D721Med (cell line): ENCODE measurements at regions not wholly inside any gene's neighbourhood (a gene's known extent, or its start where the extent isn't known, plus 50 kb on each side); places are given as distances from the start of the nearest gene placed in this dataset.

Experiments
- DNase-seq: peaks from one replicate; pipeline ENCODE4 v3.0.0; 2011; ENCODE audit warnings: low spot score; ENCODE audit not compliant: insufficient read length
- FAIRE-seq: peaks from 2 replicates; lab custom pipeline; 2011; peaks lifted over from hg19 to GRCh38; lab: Jason Lieb, UNC
- TF ChIP-seq, protein P1 (sequence below): IDR thresholded peaks from 2 replicates; pipeline ENCODE4 v1.5.1; 2012; ENCODE audit warnings: mild to moderate bottlenecking, control low read depth; ENCODE audit not compliant: insufficient read depth; ENCODE audit errors: missing control alignments

DNA sequence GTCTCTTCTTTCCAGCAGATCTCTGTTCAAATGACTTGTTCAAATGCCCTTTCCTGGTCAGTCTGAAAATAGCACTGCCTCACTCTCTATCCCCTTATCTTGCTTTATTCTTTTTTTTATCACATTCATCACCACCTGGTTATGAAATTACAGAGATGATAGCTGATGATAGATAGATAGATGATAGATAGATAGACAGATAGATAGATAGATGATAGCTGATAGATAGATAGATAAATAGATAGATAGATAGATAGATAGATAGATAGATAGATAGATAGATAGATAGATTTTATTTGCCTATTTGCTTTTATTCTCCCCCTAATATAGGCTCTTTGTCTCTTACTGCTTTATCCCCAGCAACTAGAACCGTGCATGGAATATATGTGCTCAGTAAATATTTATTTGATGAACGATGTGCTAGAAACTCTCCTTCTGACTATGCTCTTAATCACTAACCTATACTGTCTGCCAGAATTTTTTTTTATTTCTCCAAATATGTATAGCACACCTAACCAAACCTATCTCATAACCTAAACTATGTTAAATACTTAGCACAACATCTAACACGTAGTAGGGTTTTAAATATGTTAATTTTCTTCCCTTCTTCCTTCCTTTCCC is 372.8 kb upstream of the DUSP10 start:
- DNase-seq = no peak
- TF ChIP-seq, protein P1, sequence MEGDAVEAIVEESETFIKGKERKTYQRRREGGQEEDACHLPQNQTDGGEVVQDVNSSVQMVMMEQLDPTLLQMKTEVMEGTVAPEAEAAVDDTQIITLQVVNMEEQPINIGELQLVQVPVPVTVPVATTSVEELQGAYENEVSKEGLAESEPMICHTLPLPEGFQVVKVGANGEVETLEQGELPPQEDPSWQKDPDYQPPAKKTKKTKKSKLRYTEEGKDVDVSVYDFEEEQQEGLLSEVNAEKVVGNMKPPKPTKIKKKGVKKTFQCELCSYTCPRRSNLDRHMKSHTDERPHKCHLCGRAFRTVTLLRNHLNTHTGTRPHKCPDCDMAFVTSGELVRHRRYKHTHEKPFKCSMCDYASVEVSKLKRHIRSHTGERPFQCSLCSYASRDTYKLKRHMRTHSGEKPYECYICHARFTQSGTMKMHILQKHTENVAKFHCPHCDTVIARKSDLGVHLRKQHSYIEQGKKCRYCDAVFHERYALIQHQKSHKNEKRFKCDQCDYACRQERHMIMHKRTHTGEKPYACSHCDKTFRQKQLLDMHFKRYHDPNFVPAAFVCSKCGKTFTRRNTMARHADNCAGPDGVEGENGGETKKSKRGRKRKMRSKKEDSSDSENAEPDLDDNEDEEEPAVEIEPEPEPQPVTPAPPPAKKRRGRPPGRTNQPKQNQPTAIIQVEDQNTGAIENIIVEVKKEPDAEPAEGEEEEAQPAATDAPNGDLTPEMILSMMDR = no peak
- FAIRE-seq = no peak

DNA sequence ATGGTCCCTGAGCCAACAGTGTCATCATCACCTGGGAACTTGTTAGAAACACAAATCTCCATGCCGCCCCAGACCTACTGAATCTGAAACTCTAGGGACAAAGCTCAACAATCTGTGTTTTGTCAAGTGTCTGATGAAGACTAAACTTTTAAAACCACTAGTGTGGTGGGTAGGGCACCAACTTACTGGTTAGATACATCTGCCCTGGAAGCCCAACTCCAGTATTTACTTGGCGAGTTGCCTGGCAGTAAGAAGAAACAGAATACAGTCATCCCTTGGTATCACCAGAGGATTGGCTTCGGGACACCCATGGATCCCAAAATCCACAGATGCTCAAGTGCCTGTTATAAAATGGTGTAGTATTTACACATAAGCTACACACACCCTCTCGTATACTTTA is 367.9 kb upstream of the DUSP10 start:
- TF ChIP-seq, protein P1 = no peak
- no peak for FAIRE-seq
- no peak for DNase-seq

DNA sequence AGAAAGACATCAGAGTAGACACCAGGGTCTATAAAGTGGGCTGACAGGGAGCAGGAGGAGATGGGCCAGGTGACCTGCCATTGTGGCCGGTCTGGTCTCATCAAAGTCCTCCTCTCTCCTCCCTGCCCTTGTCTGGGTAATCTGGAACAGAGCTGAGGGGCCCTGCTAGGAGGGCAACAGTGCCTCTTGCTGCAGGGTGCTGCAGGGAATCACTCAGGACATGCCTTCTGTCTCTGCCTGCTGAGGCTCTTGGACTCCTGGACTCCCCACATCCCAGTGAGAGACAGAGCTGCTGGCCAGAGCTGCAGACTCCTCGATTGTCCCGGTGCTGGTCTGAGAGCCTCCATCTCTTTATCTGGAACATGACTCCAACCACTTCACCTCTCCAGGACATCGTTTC is 366.1 kb upstream of the DUSP10 start:
- FAIRE-seq (no peak), DNase-seq (no peak)
- TF ChIP-seq, protein P1 = no peak

DNA sequence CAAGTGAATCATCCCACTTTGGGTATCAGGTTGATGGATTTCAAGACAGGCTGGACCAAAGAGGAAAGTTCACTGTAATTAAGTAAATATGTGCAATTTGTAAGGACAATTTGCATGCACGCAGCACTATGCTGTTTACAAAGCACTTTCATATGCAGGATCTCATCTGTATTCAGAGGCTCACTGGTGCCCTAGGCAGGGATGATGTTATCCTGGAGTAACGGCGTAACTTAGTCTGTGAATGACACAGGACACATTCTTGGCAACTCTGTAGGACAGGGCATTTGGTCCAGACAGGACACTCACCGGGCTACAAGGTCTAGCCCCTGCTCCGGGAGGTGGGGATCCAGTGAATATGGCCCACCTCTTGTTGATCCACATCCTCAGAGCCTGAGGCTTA is 365.4 kb upstream of the DUSP10 start:
- TF ChIP-seq, protein P1 = no peak
- no peak for FAIRE-seq
- DNase-seq = no peak

DNA sequence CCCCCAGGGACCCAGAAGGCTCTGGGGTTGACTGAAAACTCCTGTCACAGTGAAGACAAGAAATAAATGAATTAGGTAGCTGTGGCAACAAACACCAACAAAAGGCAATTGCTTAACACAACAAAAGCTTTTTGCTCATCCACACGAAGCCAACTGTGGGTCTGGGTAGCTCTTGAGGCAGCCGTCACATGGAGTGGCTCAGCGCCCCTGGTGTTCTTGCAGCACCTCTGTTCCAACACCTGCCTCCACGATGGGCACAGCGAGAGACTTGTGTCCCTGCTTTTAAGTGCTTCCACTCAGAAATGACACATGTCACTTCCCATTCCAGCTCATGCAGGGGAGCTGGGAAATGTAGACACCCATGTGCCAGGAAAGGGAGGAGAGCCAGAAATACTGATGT is 364.5 kb upstream of the DUSP10 start:
- TF ChIP-seq, protein P1 = no peak
- DNase-seq = no peak
- no peak for FAIRE-seq

DNA sequence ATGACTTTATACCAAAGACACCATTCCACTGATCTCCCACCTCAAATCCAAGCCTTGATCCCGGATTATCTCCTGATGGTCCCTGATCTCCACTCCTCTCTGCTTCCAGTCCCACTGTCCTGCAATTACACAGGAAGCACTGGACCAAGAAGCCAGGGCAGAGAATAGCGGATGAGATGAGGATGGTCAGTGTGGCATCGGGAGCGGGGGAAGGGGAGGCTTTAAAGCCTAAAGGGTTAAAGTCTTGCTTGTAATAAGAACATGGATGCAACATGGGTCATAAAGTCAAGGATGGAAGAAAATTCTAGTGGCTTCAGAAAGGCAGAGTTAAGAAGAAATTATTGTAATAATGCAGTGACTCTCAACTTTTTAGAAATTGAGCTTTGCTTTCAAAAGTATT is 364.0 kb upstream of the DUSP10 start:
- FAIRE-seq = no peak
- no peak for DNase-seq
- TF ChIP-seq, protein P1 = no peak

DNA sequence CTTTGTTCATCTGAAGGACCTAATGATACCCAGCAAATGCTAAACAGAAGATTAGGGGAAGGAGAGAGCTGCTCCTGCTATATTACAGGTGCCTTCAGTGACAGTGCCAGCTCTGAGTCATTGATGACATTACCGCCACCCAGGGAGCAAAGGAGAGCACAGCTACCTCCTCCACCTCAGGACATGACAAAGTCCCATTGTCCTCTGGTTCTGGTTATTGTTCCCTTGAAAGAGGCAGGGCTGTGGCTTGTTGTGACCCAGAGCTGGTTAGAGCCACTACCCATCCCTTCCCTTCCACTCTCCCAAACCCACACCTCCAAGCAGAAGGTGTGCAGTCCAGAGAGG is 363.5 kb upstream of the DUSP10 start:
- TF ChIP-seq, protein P1 = no peak
- no peak for FAIRE-seq
- no peak for DNase-seq
